Gastroesophageal sphincter (tissue), 3 donors: ENCODE measurements at regions not wholly inside any gene's neighbourhood (a gene's known extent, or its start where the extent isn't known, plus 50 kb on each side); places are given as distances from the start of the nearest gene placed in this dataset.

ENCODE experiments used
- POLR2A ChIP-seq, 2 donors: fragments of 450-650 bp; IDR thresholded peaks; one replicate each; pipeline ENCODE4 v1.6.1; 2017; ENCODE audit warnings: antibody characterized with exemption in 2 of 2, mild to moderate bottlenecking in 2 of 2, moderate library complexity in 1 of 2
- POLR2AphosphoS5 ChIP-seq: sonication (generic); formaldehyde crosslinking; IDR thresholded peaks from one replicate; pipeline ENCODE4 v1.6.1; 2017; ENCODE audit warnings: antibody characterized with exemption
- TF ChIP-seq, protein P1 (sequence below), 4 experiments: fragments of 200-600 bp in 2 of 4; fragments of 450-650 bp in 2 of 4; sonication (generic) in 1 of 4; IDR thresholded peaks; one replicate each; pipeline ENCODE4 v1.5.1; 2017 to 2019; ENCODE audit warnings: antibody characterized with exemption in 4 of 4, mild to moderate bottlenecking in 2 of 4, moderate library complexity in 2 of 4

- TF ChIP-seq, protein P1, sequence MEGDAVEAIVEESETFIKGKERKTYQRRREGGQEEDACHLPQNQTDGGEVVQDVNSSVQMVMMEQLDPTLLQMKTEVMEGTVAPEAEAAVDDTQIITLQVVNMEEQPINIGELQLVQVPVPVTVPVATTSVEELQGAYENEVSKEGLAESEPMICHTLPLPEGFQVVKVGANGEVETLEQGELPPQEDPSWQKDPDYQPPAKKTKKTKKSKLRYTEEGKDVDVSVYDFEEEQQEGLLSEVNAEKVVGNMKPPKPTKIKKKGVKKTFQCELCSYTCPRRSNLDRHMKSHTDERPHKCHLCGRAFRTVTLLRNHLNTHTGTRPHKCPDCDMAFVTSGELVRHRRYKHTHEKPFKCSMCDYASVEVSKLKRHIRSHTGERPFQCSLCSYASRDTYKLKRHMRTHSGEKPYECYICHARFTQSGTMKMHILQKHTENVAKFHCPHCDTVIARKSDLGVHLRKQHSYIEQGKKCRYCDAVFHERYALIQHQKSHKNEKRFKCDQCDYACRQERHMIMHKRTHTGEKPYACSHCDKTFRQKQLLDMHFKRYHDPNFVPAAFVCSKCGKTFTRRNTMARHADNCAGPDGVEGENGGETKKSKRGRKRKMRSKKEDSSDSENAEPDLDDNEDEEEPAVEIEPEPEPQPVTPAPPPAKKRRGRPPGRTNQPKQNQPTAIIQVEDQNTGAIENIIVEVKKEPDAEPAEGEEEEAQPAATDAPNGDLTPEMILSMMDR (IDR thresholded peaks at IDR 0.05), result no peak
- TF ChIP-seq POLR2A (IDR thresholded peaks at IDR 0.05) (no peak), POLR2AphosphoS5 (no peak)
These were observed 630.4 kb upstream of the CCDC179 start for GRCh38 chr11:23490557-23491235.
